ENCODE measurements at regions not wholly inside any gene's neighbourhood (a gene's known extent, or its start where the extent isn't known, plus 50 kb on each side); places are given as distances from the start of the nearest gene placed in this dataset.

DNA sequence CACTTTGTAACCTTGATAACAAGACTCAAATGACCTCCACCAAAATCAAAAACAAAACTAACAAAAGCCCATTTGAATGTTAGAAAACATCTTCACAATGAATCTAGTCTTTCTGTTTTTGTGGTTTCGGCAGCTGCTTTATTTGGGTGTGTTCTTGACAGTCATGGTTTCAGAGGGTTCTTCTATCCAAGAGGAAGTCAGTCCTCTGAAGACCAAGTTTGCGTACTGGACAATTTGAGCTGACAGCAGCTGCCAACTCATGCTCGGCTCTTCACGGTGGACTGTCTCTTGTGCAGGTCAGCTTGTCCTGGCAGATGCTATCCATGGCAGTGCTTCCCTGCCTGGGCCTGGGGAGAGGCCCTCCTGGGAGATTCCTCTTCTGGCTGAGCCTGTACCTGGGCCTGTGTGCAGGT lies 91.0 kb downstream of the TMEM17 start:
- ChIA-PET POLR2A (no interaction called here), CTCF (interaction anchor here (0.8 to 1.3 kb wide), 2 partner anchors 234 to 496 kb away, joined by 3 read pairs; no protein-coding TSS in a partner anchor)
- no peak for ATAC-seq
- no peaks in the 10 kb centered on the region for H3K27me3 Mint-ChIP-seq
- intact Hi-C loops (cut with micrococcal nuclease): no loop called here
- no peak for DNase-seq
- H3K9me3 Mint-ChIP-seq: peaks cover 6% of the 10 kb centered on the region
- H3K27ac Mint-ChIP-seq: no peak overlapping the region
- TF ChIP-seq, protein P1, sequence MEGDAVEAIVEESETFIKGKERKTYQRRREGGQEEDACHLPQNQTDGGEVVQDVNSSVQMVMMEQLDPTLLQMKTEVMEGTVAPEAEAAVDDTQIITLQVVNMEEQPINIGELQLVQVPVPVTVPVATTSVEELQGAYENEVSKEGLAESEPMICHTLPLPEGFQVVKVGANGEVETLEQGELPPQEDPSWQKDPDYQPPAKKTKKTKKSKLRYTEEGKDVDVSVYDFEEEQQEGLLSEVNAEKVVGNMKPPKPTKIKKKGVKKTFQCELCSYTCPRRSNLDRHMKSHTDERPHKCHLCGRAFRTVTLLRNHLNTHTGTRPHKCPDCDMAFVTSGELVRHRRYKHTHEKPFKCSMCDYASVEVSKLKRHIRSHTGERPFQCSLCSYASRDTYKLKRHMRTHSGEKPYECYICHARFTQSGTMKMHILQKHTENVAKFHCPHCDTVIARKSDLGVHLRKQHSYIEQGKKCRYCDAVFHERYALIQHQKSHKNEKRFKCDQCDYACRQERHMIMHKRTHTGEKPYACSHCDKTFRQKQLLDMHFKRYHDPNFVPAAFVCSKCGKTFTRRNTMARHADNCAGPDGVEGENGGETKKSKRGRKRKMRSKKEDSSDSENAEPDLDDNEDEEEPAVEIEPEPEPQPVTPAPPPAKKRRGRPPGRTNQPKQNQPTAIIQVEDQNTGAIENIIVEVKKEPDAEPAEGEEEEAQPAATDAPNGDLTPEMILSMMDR (IDR thresholded peaks at IDR 0.05): no peak
- no peaks in the 10 kb centered on the region for H3K36me3 Mint-ChIP-seq (ENCODE audit: low read depth)
- peaks cover 12% of the 10 kb centered on the region for H3K4me1 Mint-ChIP-seq (ENCODE audit: low read depth)
- no peak overlapping the region for H3K4me3 Mint-ChIP-seq

DNA sequence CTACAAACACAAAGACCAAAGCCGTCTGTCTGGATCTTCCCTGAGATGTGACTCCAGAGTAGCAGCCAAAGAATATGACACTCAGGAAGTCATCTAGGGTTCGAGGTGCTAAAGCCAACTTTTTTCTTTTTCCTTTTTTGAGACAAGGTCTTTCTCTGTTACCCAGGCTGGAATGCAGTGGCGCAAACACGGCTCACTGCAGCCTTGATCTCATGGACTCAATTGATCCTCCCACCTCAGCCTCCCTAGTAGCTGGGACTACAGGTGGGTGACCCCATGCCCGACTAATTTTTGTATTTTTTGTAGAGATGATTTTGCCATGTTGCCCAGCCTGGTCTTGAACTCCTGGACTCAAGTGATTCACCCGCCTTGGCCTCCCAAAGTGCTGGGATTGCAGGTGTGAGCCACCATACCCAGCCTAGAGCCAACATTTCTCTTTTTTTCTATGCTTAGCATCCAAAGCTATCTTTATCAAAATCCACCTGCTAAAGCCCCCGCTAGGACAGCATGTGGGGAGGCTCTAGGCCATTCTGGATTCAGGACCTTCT lies 92.8 kb downstream of the TMEM17 start:
- intact Hi-C loops (cut with micrococcal nuclease): loop anchor here (2.0 to 5.0 kb wide), 2 partner anchors 216 to 420 kb away; partner anchors contain the start of gene B3GNT2
- CTCF ChIA-PET: interaction anchor here (0.7 to 2.9 kb wide), 9 partner anchors 14 to 494 kb away, joined by 3 to 12 read pairs (median 3); no protein-coding TSS in a partner anchor
- TF ChIP-seq, protein P1 (IDR thresholded peaks at IDR 0.05): no peak
- DNase-seq (no peak), ATAC-seq (no peak)
- H3K9me3 Mint-ChIP-seq: no peaks in the 10 kb centered on the region
- no peak overlapping the region for H3K4me3 Mint-ChIP-seq
- peaks cover 15% of the 10 kb centered on the region for H3K4me1 Mint-ChIP-seq (ENCODE audit: low read depth)
- no peak overlapping the region for H3K27ac Mint-ChIP-seq
- no peaks in the 10 kb centered on the region for H3K27me3 Mint-ChIP-seq
- no peaks in the 10 kb centered on the region for H3K36me3 Mint-ChIP-seq (ENCODE audit: low read depth)
- POLR2A ChIA-PET: no interaction called here

DNA sequence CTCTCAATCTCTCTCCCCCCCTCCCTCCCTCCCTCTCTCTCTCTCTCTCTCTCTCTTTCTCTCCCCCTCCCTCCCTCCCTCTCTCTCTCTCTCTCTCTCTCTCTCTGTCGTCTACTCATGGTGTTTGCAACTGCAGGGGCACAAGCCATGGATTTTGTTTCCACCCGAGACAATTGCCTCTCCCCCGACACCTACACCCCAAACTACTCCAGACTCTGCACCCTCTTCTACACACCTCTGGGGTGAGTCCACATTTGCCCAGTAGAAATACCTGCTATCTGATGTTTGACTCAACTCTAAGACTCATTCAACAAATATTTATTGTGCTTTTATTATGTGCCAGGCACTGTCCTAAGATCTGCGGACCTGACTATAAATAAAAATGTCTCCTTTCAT lies 93.7 kb downstream of the TMEM17 start:
- intact Hi-C loops (cut with micrococcal nuclease): loop anchor here (2.0 to 5.0 kb wide), 2 partner anchors 215 to 420 kb away; partner anchors contain the start of gene B3GNT2
- ATAC-seq (no peak), DNase-seq (no peak)
- ChIA-PET POLR2A (no interaction called here), CTCF (interaction anchor here (0.7 to 2.9 kb wide), 6 partner anchors 18 to 420 kb away, joined by 3 to 12 read pairs (median 4); no protein-coding TSS in a partner anchor)
- H3K27ac Mint-ChIP-seq: no peak overlapping the region
- H3K27me3 Mint-ChIP-seq: no peaks in the 10 kb centered on the region
- TF ChIP-seq, protein P1 (IDR thresholded peaks at IDR 0.05): no peak
- H3K4me1 Mint-ChIP-seq (ENCODE audit: low read depth): peaks cover 15% of the 10 kb centered on the region
- H3K9me3 Mint-ChIP-seq: no peaks in the 10 kb centered on the region
- H3K4me3 Mint-ChIP-seq: no peak overlapping the region
- H3K36me3 Mint-ChIP-seq (ENCODE audit: low read depth): no peaks in the 10 kb centered on the region

DNA sequence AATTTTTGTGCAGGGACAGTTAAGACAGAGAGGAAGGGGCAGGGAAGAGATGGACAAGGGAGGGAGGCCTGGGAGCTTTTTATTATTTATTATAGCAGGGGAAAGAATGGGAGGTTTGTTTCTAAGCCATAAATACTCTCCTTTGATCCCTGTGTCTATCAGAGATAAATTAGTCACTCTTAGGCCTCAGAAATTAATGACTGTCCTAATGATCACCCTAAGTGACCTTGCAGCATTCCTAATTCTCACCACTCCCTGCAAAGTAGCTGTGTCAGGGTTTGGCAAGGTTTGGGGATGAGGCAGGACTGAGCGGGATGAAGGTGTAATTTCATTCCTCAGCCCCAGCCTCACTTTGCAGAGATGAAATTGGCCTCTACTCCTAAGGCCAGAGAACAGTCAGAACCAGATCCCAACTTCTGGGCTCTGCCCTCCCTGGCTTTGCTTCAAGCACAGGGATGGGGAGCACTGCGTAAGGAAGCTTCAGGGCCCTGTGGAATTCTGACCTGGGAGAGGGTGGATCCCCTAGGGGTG lies 95.0 kb downstream of the TMEM17 start:
- ChIA-PET POLR2A (interaction anchor here (1.0 kb wide), 1 partner anchor 105 kb away, joined by 5 read pairs; no protein-coding TSS in a partner anchor), CTCF (interaction anchor here (0.8 to 2.9 kb wide), 14 partner anchors 9 to 505 kb away, joined by 3 to 19 read pairs (median 5); partner anchors contain the start of gene COMMD1)
- DNase-seq: no peak
- no peaks in the 10 kb centered on the region for H3K9me3 Mint-ChIP-seq
- peaks cover 15% of the 10 kb centered on the region for H3K4me1 Mint-ChIP-seq (ENCODE audit: low read depth)
- no peak overlapping the region for H3K4me3 Mint-ChIP-seq
- H3K36me3 Mint-ChIP-seq (ENCODE audit: low read depth): no peaks in the 10 kb centered on the region
- TF ChIP-seq, protein P1 (IDR thresholded peaks at IDR 0.05): no peak
- H3K27ac Mint-ChIP-seq: no peak overlapping the region
- intact Hi-C loops (cut with micrococcal nuclease): loop anchor here (2.0 to 5.0 kb wide), 2 partner anchors 214 to 492 kb away; partner anchors contain the start of gene B3GNT2
- H3K27me3 Mint-ChIP-seq: no peaks in the 10 kb centered on the region
- no peak for ATAC-seq

DNA sequence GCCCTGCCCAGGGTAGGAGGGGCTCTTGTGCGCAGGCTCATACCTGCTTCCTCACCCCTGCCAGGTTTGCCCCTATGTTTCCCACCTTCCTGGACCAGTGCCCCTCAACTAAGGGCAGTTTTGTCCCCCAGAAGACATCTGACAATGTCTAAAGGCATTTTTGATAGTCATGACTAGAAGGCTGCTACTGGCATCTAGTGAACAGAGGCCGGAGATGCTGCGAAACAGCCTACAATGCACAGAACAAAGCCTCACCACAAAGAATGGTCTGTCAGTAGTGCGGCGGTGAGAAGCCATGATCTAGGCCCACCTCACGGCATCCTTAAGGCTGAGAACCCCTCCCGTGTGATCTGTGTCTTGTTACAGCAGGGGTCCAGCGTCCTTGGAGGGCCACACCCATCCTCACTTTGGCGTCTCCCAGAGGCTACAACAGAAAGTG lies 96.0 kb downstream of the TMEM17 start:
- ATAC-seq (peak; percentile 32), DNase-seq (peak; percentile 27)
- no peaks in the 10 kb centered on the region for H3K9me3 Mint-ChIP-seq
- peaks cover 12% of the 10 kb centered on the region for H3K4me1 Mint-ChIP-seq (ENCODE audit: low read depth)
- TF ChIP-seq, protein P1 (IDR thresholded peaks at IDR 0.05): no peak
- intact Hi-C loops (cut with micrococcal nuclease): loop anchor here (2.0 to 5.0 kb wide), 2 partner anchors 213 to 491 kb away; partner anchors contain the start of gene B3GNT2
- no peaks in the 10 kb centered on the region for H3K36me3 Mint-ChIP-seq (ENCODE audit: low read depth)
- H3K27ac Mint-ChIP-seq: no peak overlapping the region
- H3K27me3 Mint-ChIP-seq: no peaks in the 10 kb centered on the region
- no peak overlapping the region for H3K4me3 Mint-ChIP-seq
- ChIA-PET CTCF (interaction anchor here (1.0 to 2.0 kb wide), 5 partner anchors 8 to 505 kb away, joined by 4 to 19 read pairs (median 5); partner anchors contain the start of gene COMMD1), POLR2A (interaction anchor here (1.0 kb wide), 1 partner anchor 232 kb away, joined by 3 read pairs; no protein-coding TSS in a partner anchor)
